GM19025 (cell line): ENCODE measurements at regions not wholly inside any gene's neighbourhood (a gene's known extent, or its start where the extent isn't known, plus 50 kb on each side); places are given as distances from the start of the nearest gene placed in this dataset.
"Not testable (repeated sequence)": the region's sequence is repeated elsewhere in the genome, so short reads cannot be mapped to it uniquely, and the experiment has no call there.

Experiments used
- ATAC-seq: cut with Tn5 transposase; IDR thresholded peaks from one replicate; pipeline ENCODE4 v1.9.1; 2021; ENCODE audit warnings: mild to moderate bottlenecking, low read depth, moderate library complexity; ENCODE audit not compliant: unreplicated experiment

GRCh38 chr4:114334363-114334762 is 264.2 kb upstream of the UGT8 start:
- ATAC-seq = not testable (repeated sequence)

GRCh38 chr4:114334884-114335330 is 263.7 kb upstream of the UGT8 start:
- ATAC-seq = no peak

GRCh38 chr4:114335339-114335738 is 263.3 kb upstream of the UGT8 start:
- ATAC-seq = no peak

GRCh38 chr4:114343015-114343414 is 255.6 kb upstream of the UGT8 start:
- no peak for ATAC-seq

GRCh38 chr4:114349543-114350175 is 248.9 kb upstream of the UGT8 start:
- no peak for ATAC-seq

GRCh38 chr4:114358901-114359300 is 239.7 kb upstream of the UGT8 start:
- ATAC-seq = no peak

GRCh38 chr4:114361249-114361648 is 237.4 kb upstream of the UGT8 start:
- ATAC-seq = no peak

GRCh38 chr4:114364857-114365256 is 233.8 kb upstream of the UGT8 start:
- no peak for ATAC-seq

GRCh38 chr4:114365591-114365990 is 233.0 kb upstream of the UGT8 start:
- ATAC-seq = no peak

GRCh38 chr4:114366368-114366767 is 232.2 kb upstream of the UGT8 start:
- ATAC-seq = no peak

- ATAC-seq = no peak
These were observed 229.9 kb upstream of the UGT8 start for GRCh38 chr4:114368751-114369150.

GRCh38 chr4:114373508-114373907 is 225.1 kb upstream of the UGT8 start:
- ATAC-seq = no peak

- no peak for ATAC-seq
These were observed 220.2 kb upstream of the UGT8 start for GRCh38 chr4:114378305-114378903.

- ATAC-seq = no peak
These were observed 215.5 kb upstream of the UGT8 start for GRCh38 chr4:114383067-114383466.

GRCh38 chr4:114383721-114384120 is 214.9 kb upstream of the UGT8 start:
- ATAC-seq = no peak

GRCh38 chr4:114384629-114385028 is 214.0 kb upstream of the UGT8 start:
- ATAC-seq = no peak

- ATAC-seq = no peak
These were observed 213.2 kb upstream of the UGT8 start for GRCh38 chr4:114385195-114385985.

- no peak for ATAC-seq
These were observed 211.9 kb upstream of the UGT8 start for GRCh38 chr4:114386637-114387233.

GRCh38 chr4:114389070-114389685 is 209.4 kb upstream of the UGT8 start:
- ATAC-seq = no peak

- ATAC-seq = no peak
These were observed 205.1 kb upstream of the UGT8 start for GRCh38 chr4:114393295-114394038.
